ENCODE measurements at regions not wholly inside any gene's neighbourhood (a gene's known extent, or its start where the extent isn't known, plus 50 kb on each side); places are given as distances from the start of the nearest gene placed in this dataset.

DNA sequence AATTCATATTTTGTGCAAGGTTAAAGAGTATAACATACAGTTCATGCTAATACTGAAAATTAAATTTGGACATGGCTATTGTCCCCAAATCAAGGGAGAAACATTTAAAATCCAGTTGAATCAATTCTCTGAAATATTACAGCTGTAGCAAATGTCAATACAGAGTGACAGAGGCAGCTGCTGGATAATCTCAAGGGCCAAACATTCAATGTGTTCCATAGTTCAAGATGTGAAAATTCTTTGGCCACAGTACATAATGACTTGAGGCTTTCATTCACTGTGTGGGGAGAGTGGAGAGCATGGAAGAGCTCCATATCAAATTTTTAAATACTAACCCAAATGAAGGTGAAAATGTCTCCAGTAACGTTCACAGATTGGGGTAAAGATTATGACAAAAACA lies 1192.8 kb upstream of the CADM2 start:
- no peak for DNase-seq

- no peak for DNase-seq
Observed at GRCh38 chr3:83769791-83770663, 1188.8 kb upstream of the CADM2 start.

DNA sequence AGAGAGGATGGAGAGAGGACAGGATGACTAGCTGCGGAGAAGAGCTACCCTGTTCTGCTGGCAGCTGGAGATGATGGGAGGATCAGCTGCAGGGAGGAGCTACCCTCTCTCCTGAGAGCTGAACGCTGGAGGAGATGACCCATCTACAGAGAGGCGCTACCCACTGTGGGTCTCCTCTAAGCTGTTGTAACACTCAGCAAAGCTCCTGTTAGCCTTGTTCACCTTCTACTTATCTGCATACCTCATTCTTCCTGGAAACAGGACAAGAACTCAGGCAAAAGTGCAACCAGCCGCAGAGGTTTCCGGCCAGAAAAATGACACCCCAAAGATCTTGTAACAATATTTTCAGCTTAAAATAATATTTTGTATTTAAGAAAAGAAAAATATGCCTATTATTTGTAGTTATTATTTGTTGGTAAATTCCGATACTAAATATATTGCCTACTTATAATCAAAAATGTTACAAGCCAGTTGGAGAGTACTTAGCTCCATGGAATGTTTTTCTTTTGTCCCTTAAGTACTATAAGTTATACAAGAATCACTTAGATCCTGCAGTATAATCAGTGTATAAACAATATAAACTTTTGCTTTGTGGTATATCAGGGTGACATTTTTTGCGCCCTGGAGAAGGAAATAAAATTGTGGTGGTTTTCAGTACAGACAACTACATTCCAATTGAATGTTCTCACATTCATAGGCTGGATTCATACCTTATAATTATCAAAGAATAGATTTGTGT lies 1188.0 kb upstream of the CADM2 start:
- no peak for DNase-seq

DNA sequence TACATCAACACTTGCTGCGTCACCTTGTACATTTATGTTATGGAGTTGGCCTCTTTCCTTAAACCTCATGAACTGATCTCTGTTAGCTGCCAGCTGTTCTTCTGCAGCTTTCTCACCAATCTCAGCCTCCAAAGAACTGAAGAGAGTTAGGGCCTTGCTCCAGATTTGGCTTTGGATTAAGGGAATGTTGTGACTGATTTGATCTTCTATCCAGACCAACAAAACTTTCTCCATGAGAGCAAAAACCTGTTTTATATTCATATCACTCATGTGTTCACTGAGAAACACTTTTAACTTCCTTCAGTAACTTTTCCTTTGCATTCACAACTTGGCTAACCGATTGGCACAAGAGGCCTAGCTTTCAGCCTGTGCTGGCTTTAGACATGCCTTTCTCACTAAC lies 1156.0 kb upstream of the CADM2 start:
- no peak for DNase-seq

DNA sequence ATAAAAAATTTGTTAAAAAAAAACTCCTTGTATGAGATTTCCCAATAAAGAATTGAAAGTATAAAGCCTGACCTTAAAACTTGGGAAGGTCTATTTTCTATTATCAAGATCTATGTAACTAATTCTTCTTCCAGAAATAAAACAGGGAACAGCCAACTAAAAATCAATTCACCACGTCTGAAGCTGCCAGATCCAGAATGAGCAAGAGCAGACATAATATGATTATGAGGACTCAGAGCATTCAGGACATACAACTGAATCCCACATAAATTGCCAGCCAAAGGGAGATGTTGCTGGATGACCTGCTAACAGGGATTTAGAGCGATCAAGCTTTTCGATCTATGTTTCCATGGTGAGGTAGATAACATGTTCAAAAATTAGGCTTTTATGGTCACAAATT lies 1151.3 kb upstream of the CADM2 start:
- no peak for DNase-seq

- no peak for DNase-seq
Observed at GRCh38 chr3:83813176-83813575, 1145.6 kb upstream of the CADM2 start.

GRCh38 chr3:83816653-83817052 lies 1142.1 kb upstream of the CADM2 start:
- no peak for DNase-seq

DNA sequence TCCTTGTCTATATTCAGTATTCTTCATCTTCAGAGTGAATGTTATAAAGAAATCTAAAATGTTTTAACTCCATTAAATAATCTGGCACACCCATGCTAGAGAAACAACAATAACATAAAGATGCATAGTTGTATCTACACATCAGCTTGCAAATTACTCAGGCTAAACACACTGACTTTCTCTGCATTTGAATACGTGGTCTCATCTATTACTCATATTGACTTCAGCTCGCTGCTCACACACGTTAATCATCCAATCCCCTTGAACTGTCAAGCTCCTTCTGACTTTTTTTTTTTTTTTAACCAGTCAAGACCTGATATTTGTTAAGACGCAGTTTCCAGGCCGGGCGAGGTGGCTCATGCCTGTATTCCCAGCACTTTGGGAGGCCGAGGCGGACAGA lies 1137.3 kb upstream of the CADM2 start:
- no peak for DNase-seq

GRCh38 chr3:83823095-83823494 lies 1135.7 kb upstream of the CADM2 start:
- no peak for DNase-seq

DNA sequence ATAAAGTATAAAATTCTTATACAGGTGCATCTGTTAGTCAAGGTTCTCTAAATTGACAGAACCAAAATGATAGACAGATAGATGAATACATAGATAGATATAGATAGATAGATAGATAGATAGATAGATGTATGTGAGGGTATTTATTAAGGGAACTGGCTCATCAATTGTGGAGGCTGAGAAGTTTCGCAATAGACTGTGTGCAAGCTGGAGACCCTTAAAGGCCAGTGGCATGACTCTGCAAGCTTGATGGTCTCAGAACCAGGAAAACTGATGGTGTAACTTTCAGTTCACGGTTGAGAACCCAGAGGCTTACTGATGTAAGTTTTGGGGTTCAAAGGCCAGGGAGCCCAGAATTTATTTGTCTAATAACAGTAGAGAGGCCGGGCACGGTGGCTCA lies 1123.7 kb upstream of the CADM2 start:
- DNase-seq: no peak

- DNase-seq: no peak
Observed at GRCh38 chr3:83842511-83842910, 1116.3 kb upstream of the CADM2 start.

DNA sequence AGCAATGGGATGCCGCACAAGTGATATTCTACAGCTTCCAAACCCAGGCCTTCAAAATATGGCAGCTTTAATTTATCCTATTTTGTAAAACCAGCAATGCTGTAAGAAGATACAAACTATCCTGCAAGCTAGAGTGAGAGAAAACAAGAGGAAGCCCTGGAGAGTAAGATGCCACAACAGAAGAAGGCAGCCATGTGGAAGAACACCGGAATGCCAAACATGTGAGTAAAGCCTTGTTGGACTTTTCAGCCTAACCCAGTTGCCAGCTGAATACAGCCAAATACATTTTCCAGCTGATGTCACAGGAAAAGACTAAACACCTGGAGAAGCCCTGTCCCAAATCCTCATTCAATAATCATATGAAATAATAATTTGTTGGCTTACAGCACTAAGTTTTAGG lies 1115.1 kb upstream of the CADM2 start:
- no peak for DNase-seq

- no peak for DNase-seq
Observed at GRCh38 chr3:83849106-83849730, 1109.6 kb upstream of the CADM2 start.

DNA sequence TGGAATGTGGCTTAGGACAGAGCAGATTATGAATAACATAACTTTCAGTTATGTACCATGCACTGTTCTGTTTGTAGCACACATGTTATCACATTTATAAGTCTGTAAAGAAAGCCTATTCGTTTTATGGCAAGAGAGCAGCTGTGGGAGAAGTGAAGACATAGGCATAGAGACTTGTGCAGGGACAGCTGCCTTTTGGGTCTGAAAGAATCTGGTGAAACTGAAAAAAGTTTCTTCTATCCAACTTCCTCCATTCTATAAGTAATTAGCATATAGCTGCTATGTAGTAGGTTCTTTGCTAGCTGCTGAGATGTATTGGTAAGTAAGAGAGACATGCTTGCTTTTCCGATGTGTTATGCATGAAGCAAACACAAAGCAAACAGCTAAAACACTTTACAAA lies 1095.4 kb upstream of the CADM2 start:
- no peak for DNase-seq

DNA sequence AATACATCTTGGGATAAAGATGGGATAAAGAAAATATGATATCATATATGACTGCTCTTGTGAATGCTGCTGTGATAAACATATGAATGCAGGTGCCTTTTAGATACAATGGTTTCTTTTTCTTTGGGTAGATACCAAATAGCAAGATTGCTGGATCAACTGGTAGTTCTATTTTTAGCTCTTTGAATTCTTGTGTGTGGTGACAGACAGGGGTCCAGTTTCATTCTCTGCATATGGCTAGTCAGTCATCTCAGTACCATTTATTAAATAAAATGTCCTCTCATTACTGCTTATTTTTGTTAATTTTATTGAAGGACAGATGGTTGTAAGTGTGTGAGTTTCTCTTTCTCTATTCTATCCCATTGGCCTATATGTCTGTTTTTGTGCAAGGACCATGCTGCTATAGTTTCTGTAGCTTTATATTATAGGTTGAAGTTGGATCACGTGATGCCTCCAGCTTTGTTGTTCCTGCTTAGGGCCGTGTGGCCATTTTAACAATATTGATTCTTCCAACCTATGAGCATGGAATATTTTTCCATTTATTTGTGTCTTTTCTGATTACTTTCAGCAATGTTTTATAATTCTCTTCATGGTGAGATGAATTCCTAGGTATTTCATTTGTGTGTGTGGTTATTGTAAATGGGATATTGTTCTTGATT lies 1089.8 kb upstream of the CADM2 start:
- DNase-seq: no peak

- no peak for DNase-seq
Observed at GRCh38 chr3:83873550-83873949, 1085.2 kb upstream of the CADM2 start.

GRCh38 chr3:83877910-83878309 lies 1080.9 kb upstream of the CADM2 start:
- DNase-seq: no peak

GRCh38 chr3:83882701-83883100 lies 1076.1 kb upstream of the CADM2 start:
- no peak for DNase-seq

- DNase-seq: no peak
Observed at GRCh38 chr3:83890039-83890762, 1068.6 kb upstream of the CADM2 start.

DNA sequence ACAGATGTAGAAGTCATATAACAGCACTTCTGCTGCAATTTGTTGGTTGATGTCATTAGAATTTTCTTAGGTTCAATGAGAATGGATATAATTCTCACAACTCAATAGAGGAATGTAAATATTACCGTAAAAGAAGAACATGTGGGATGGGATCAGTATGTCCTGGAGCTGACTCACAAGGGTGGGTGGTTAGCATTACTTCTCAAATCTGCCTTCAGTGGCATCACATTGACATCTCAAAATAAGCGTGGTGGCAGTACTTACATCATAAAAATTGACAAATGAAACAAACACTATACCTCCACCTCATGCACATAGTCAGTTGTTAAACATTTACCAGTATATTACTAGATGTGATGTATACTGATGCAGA lies 1068.0 kb upstream of the CADM2 start:
- no peak for DNase-seq

DNA sequence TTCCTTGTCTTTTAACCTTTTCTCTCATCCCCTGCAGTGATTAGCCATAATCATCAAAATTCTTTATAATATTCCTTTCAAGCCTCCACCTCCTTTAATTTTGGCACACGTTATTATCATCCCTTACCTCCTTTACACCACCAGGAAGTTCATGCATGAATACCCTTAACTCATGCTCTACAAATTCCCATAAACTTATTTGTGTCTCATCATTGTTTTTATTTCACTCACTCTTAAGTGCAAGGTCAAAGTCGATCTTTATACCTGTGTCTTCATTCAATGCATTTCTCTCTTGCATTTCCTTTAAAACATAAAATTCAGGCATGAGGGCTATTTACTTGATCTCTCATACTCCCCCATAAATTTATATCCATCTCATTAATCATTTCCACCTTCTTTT lies 1064.6 kb upstream of the CADM2 start:
- no peak for DNase-seq

- DNase-seq: no peak
Observed at GRCh38 chr3:83895892-83896291, 1062.9 kb upstream of the CADM2 start.

All from hematopoietic multipotent progenitor cell treated with erythropoietin and hydrocortisone succinate and interleukin-3 and kit ligand, for 4 days (in vitro differentiated cells).